Bronchial epithelial cell (primary cell): ENCODE measurements at regions not wholly inside any gene's neighbourhood (a gene's known extent, or its start where the extent isn't known, plus 50 kb on each side); places are given as distances from the start of the nearest gene placed in this dataset.

Source experiments
- DNase-seq: peaks from one replicate; pipeline ENCODE4 v3.0.0-alpha.2; 2010; ENCODE audit warnings: low read depth
- FAIRE-seq: peaks from 2 replicates; lab custom pipeline; 2011; peaks lifted over from hg19 to GRCh38; lab: Jason Lieb, UNC
- H3K27me3 ChIP-seq: 2 replicates; pipeline ENCODE4 v1.5.1; 2011; ENCODE audit warnings: low read length; ENCODE audit not compliant: control insufficient read depth, insufficient read depth
- H3K36me3 ChIP-seq: 2 replicates; pipeline ENCODE4 v1.5.1; 2011; ENCODE audit warnings: low read length; ENCODE audit not compliant: control insufficient read depth, insufficient read depth
- H3K4me3 ChIP-seq: 2 replicates; pipeline ENCODE4 v1.5.1; 2011; ENCODE audit warnings: mild to moderate bottlenecking, low read depth, low read length, control low read depth
- CTCF ChIP-seq: IDR thresholded peaks from 2 replicates; pipeline ENCODE4 v1.5.1; 2011; ENCODE audit warnings: mild to moderate bottlenecking, moderate library complexity, low read length, control low read depth, inconsistent platforms; ENCODE audit not compliant: insufficient read depth, severe bottlenecking

GRCh38 chr4:53680598-53680997, 89.3 kb upstream of the LNX1 start:
- DNase-seq: no peak
- FAIRE-seq: no peak
- Histone ChIP-seq H3K36me3 (no peaks in the 10 kb centered on the region), H3K4me3 (no peak overlapping the region), H3K27me3 (peaks cover 5% of the 10 kb centered on the region)
- TF ChIP-seq CTCF: no peak

GRCh38 chr4:53680168-53680567, 88.9 kb upstream of the LNX1 start:
- Histone ChIP-seq H3K36me3 (no peaks in the 10 kb centered on the region), H3K27me3 (peaks cover 5% of the 10 kb centered on the region), H3K4me3 (no peak overlapping the region)
- FAIRE-seq: no peak
- DNase-seq: no peak
- TF ChIP-seq CTCF: no peak

GRCh38 chr4:53676402-53676871, 85.2 kb upstream of the LNX1 start:
- no peak for TF ChIP-seq CTCF
- DNase-seq (peak; percentile 24), FAIRE-seq (no peak)
- Histone ChIP-seq H3K36me3 (no peaks in the 10 kb centered on the region), H3K4me3 (no peak overlapping the region), H3K27me3 (no peaks in the 10 kb centered on the region)

GRCh38 chr4:53674903-53675302, 83.6 kb upstream of the LNX1 start:
- no peak overlapping the region for H3K4me3 ChIP-seq
- no peaks in the 10 kb centered on the region for H3K27me3 ChIP-seq
- DNase-seq (no peak), FAIRE-seq (no peak)
- H3K36me3 ChIP-seq: no peaks in the 10 kb centered on the region
- TF ChIP-seq CTCF: no peak

- Histone ChIP-seq H3K4me3 (no peak overlapping the region), H3K27me3 (no peaks in the 10 kb centered on the region), H3K36me3 (no peaks in the 10 kb centered on the region)
- FAIRE-seq (no peak), DNase-seq (no peak)
- TF ChIP-seq CTCF: no peak
Observed at GRCh38 chr4:53672873-53673272, 81.6 kb upstream of the LNX1 start.

- Histone ChIP-seq H3K4me3 (no peak overlapping the region), H3K36me3 (no peaks in the 10 kb centered on the region), H3K27me3 (no peaks in the 10 kb centered on the region)
- FAIRE-seq: no peak
- TF ChIP-seq CTCF: no peak
- no peak for DNase-seq
Observed at GRCh38 chr4:53671757-53672156, 80.5 kb upstream of the LNX1 start.
